22Rv1 (cell line): ENCODE measurements at regions not wholly inside any gene's neighbourhood (a gene's known extent, or its start where the extent isn't known, plus 50 kb on each side); places are given as distances from the start of the nearest gene placed in this dataset.
"Not testable (repeated sequence)": the region's sequence is repeated elsewhere in the genome, so short reads cannot be mapped to it uniquely, and the experiment has no call there.

Source experiments
- H3K27ac ChIP-seq: fragments of 450-650 bp; 2 replicates; pipeline ENCODE4 v1.5.1; 2017
- CTCF ChIP-seq: fragments of 450-650 bp; IDR thresholded peaks from 2 replicates; pipeline ENCODE4 v1.5.1; 2017; ENCODE audit warnings: mild to moderate bottlenecking
- ZFX ChIP-seq: fragments of 450-650 bp; IDR thresholded peaks from 2 replicates; pipeline ENCODE4 v1.6.1; 2017; ENCODE audit warnings: antibody characterized with exemption, borderline replicate concordance

DNA sequence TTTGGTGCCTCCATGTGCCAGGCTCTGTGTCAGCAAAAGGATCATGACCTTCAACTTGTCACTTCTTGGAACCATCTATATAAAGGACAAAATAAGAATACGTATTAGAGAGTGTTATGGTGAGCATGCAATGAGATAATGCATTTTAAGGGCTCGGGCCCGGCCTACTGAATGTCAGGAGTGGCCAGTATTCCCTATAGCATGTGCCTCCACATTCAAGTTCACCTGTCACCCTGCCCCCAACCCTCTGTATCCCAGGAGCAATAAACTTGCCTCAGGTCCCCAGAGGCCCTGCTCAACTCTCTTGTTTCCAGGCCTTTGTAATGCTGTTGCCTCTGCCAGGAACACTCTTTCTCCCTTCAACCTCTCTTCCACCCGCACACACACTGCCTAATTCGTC lies 90.2 kb upstream of the SLC6A11 start:
- TF ChIP-seq CTCF (no peak), ZFX (no peak)
- no peak overlapping the region for H3K27ac ChIP-seq

DNA sequence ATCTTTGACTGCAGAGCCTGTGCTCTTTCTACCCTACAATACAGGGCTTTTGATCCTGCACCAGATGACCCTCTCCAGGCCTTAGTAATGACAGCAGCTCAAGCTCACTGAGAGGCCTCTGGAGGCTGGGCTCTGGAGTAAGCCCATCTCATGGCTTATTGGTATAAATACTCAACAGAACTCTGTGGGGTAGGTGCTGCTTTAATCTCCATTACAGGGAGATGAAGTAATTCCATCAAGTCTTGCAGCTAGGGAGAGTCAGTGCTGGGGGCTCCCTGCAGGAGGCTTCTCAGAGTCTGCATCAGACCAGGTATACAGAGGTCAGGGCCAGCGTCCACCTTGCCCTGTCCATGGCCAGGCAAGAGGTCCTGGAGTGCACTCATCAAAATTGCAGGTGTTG lies 89.2 kb upstream of the SLC6A11 start:
- no peak for TF ChIP-seq ZFX
- TF ChIP-seq CTCF = no peak
- no peak overlapping the region for H3K27ac ChIP-seq

GRCh38 chr3:10729439-10729838 lies 86.6 kb upstream of the SLC6A11 start:
- TF ChIP-seq CTCF (no peak), ZFX (no peak)
- H3K27ac ChIP-seq = no peak overlapping the region

DNA sequence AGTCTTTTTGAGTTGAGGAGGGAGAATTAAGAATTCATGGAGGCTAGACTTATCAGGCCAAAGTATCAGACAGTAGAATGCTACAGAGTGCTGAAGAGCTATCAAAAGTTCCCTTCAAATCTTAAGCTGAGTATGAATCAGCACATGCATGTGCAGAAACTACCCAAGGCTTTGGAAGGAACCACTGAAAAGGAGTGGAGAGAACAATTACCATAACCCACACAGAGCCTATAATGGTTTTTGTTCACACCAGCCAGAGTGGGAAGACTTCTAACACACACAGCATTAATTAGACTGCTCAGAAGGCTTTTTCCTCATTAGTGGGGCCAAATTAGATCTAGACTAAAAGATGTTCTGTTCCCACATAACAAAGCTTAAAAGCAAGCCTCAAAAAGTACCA lies 83.7 kb upstream of the SLC6A11 start:
- TF ChIP-seq ZFX (no peak), CTCF (no peak)
- H3K27ac ChIP-seq = no peak overlapping the region

DNA sequence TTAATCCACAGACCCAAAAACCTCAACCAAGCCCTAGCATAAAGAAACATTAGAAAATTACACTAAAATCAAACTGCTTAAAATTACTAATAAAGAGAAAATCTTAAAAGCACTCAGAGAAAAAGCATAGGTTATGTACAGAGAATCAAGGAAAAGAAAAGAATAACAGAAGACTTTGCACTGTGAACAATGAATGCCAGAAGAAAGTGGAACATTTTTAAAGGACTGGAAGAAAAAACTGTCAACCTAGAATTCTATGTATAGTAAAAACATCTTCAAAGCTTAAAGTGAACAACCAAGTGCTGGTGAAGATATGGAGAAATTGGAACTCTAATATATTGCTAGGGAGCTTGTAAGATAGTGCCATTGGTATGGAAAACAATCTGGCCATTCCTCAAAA lies 82.7 kb upstream of the SLC6A11 start:
- H3K27ac ChIP-seq = no peak overlapping the region
- no peak for TF ChIP-seq ZFX
- TF ChIP-seq CTCF = no peak

GRCh38 chr3:10736444-10736843 lies 79.6 kb upstream of the SLC6A11 start:
- H3K27ac ChIP-seq = not testable (repeated sequence)

- TF ChIP-seq ZFX (no peak), CTCF (no peak)
- no peak overlapping the region for H3K27ac ChIP-seq
Observed at GRCh38 chr3:10737785-10738184, 78.2 kb upstream of the SLC6A11 start.

- TF ChIP-seq ZFX (no peak), CTCF (peak; percentile 96)
- H3K27ac ChIP-seq = no peak overlapping the region
Observed at GRCh38 chr3:10738688-10739372, 77.2 kb upstream of the SLC6A11 start.
